CD4-positive, alpha-beta T cell (primary cell): ENCODE measurements at regions not wholly inside any gene's neighbourhood (a gene's known extent, or its start where the extent isn't known, plus 50 kb on each side); places are given as distances from the start of the nearest gene placed in this dataset.

ENCODE experiments used
- ATAC-seq: fragments of 200-7000 bp; cut with Tn5 transposase; one replicate; pipeline ENCODE4 v1.10.0; 2022; ENCODE audit warnings: mild to moderate bottlenecking; ENCODE audit not compliant: poor library complexity
- CTCF ChIA-PET: fragments of 350-600 bp; sonication (Branson Sonifier 250); formaldehyde crosslinking; loops from one replicate; lab custom pipeline; 2021; ENCODE audit warnings: antibody characterized with exemption, inconsistent platforms; lab: Charles Lee
- POLR2A ChIA-PET: fragments of 350-600 bp; sonication (Branson Sonifier 250); formaldehyde crosslinking; loops from one replicate; lab custom pipeline; 2021; ENCODE audit warnings: antibody characterized with exemption, inconsistent platforms; lab: Charles Lee
- DNase-seq, 14 experiments: peaks; one replicate each; pipeline ENCODE4 v3.0.0-alpha.2; 2013 to 2020; ENCODE audit warnings: mixed read lengths in 2 of 14
- H3K27ac ChIP-seq, 2 donors: one replicate each; pipeline versions ENCODE4 v1.5.1 to v1.7.0; 2013; ENCODE audit warnings: low read length in 2 of 2, low read depth in 1 of 2, mild to moderate bottlenecking in 1 of 2
- H3K27me3 ChIP-seq, 2 experiments: 1 replicate in 1 of 2; 2 replicates in 1 of 2; pipeline versions ENCODE4 v1.6.1 to v1.7.0; 2013; ENCODE audit warnings: low read length in 2 of 2, control low read depth in 1 of 2, mild to moderate bottlenecking in 1 of 2, moderate library complexity in 1 of 2; ENCODE audit not compliant: insufficient read depth in 2 of 2, control insufficient read depth in 1 of 2
- H3K36me3 ChIP-seq: one replicate; pipeline ENCODE4 v1.6.1; 2013; ENCODE audit warnings: low read length, control low read depth; ENCODE audit not compliant: insufficient read depth
- H3K4me1 ChIP-seq: one replicate; pipeline ENCODE4 v1.6.1; 2013; ENCODE audit warnings: low read length, control low read depth; ENCODE audit not compliant: insufficient read depth
- H3K4me3 ChIP-seq: one replicate; pipeline ENCODE4 v1.5.1; 2013; ENCODE audit warnings: mild to moderate bottlenecking, low read length, moderate library complexity
- H3K9me3 ChIP-seq, 2 experiments: 1 replicate in 1 of 2; 2 replicates in 1 of 2; pipeline versions ENCODE4 v1.6.1 to v1.7.0; 2013; ENCODE audit warnings: low read length in 2 of 2, mild to moderate bottlenecking in 2 of 2, control low read depth in 1 of 2, moderate library complexity in 1 of 2; ENCODE audit not compliant: control insufficient read depth in 1 of 2, insufficient read depth in 1 of 2
- H3K27ac Mint-ChIP-seq: one replicate; pipeline ENCODE4 v1.8.0; 2020; ENCODE audit warnings: mixed read lengths
- H3K27me3 Mint-ChIP-seq: one replicate; pipeline ENCODE4 v1.8.0; 2021; ENCODE audit warnings: mixed read lengths
- H3K36me3 Mint-ChIP-seq: one replicate; pipeline ENCODE4 v1.8.0; 2021; ENCODE audit warnings: low read depth, mixed read lengths
- H3K4me1 Mint-ChIP-seq: one replicate; pipeline ENCODE4 v1.8.0; 2021; ENCODE audit warnings: low read depth, mixed read lengths
- H3K4me3 Mint-ChIP-seq: one replicate; pipeline ENCODE4 v1.8.0; 2020; ENCODE audit warnings: mild to moderate bottlenecking, mixed read lengths
- H3K9me3 Mint-ChIP-seq: one replicate; pipeline ENCODE4 v1.8.0; 2020; ENCODE audit warnings: mixed read lengths
- CTCF ChIP-seq: fragments of 200-600 bp; IDR thresholded peaks from one replicate; pipeline ENCODE4 v1.8.0; 2022; ENCODE audit warnings: antibody characterized with exemption, mild to moderate bottlenecking
- intact Hi-C, 2 experiments: fragments of 100-400 bp; cut with DNase I in 1 of 2; cut with micrococcal nuclease in 1 of 2; formaldehyde crosslinking; loops; one replicate each; pipeline versions ENCODE4 v1.15.1 to v1.9.0; 2023 to 2025; cut with DNase I, micrococcal nuclease

DNA sequence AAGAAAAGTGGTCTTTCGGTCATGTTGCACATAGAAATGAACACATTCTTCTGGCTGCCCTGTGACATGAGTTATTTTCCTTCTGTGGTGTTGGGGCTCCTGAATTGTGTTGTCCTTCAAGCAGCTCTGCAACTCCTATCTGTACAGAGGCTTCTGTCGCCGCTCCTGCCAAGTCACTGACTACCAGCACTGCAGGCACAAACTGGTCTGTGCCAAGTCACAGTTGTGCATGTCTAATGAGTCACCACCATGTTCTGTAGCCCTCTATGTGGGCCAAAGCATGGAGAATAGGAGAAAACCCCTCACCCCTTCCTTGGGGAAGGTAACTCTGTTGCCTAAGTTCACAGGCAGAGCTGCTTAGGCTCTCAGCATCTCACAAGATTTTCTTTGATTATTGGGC lies 283.3 kb downstream of the RPL10L start:
- Histone ChIP-seq H3K27ac (no peak overlapping the region), H3K9me3 (no peaks in the 10 kb centered on the region), H3K4me1 (no peaks in the 10 kb centered on the region), H3K27me3 (no peaks in the 10 kb centered on the region), H3K36me3 (no peaks in the 10 kb centered on the region), H3K4me3 (no peak overlapping the region)
- Mint-ChIP-seq H3K9me3 (peaks cover 14% of the 10 kb centered on the region), H3K4me1 (no peaks in the 10 kb centered on the region), H3K27me3 (no peaks in the 10 kb centered on the region), H3K27ac (no peak overlapping the region), H3K36me3 (no peaks in the 10 kb centered on the region), H3K4me3 (no peak overlapping the region)
- DNase-seq, result no peak
- TF ChIP-seq CTCF, result no peak
- intact Hi-C loops, result no loop called here
- ChIA-PET POLR2A (no interaction called here), CTCF (no interaction called here)
- no peak for ATAC-seq

DNA sequence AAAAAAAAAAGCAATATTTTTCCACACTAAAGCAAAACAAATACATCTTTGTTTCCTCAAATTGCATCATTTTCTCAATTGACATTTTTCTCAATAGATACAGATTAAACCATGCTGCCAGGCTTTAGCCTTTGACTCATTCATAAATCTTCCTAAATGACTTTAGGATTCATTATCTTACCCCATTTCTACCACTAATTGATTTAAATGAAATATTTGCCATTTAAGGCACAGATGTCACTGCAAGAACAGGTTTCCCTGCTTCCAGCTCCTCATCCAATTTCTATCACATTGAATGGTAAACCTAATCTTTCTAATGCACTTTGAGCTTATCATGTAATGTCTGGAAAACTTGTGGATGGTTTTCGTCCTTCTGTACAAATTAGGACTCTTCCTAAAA lies 298.7 kb downstream of the RPL10L start:
- Mint-ChIP-seq H3K9me3 (peaks cover 12% of the 10 kb centered on the region), H3K27ac (no peak overlapping the region), H3K4me1 (no peaks in the 10 kb centered on the region), H3K4me3 (no peak overlapping the region), H3K27me3 (no peaks in the 10 kb centered on the region), H3K36me3 (no peaks in the 10 kb centered on the region)
- Histone ChIP-seq H3K27me3 (no peaks in the 10 kb centered on the region), H3K4me1 (no peaks in the 10 kb centered on the region), H3K36me3 (no peaks in the 10 kb centered on the region), H3K27ac (no peak overlapping the region), H3K9me3 (no peaks in the 10 kb centered on the region), H3K4me3 (no peak overlapping the region)
- ChIA-PET CTCF (no interaction called here), POLR2A (no interaction called here)
- intact Hi-C loops, result no loop called here
- no peak for DNase-seq
- ATAC-seq, result no peak
- TF ChIP-seq CTCF, result no peak

- CTCF ChIA-PET, result no interaction called here
- Histone ChIP-seq H3K27ac (no peak overlapping the region), H3K27me3 (no peaks in the 10 kb centered on the region), H3K9me3 (peaks cover 0 to 3% of the 10 kb centered on the region in 2 experiments), H3K36me3 (no peaks in the 10 kb centered on the region), H3K4me3 (no peak overlapping the region), H3K4me1 (no peaks in the 10 kb centered on the region)
- no peak for TF ChIP-seq CTCF
- Mint-ChIP-seq H3K9me3 (peaks cover 10% of the 10 kb centered on the region), H3K4me1 (no peaks in the 10 kb centered on the region), H3K36me3 (no peaks in the 10 kb centered on the region), H3K4me3 (no peak overlapping the region), H3K27ac (no peak overlapping the region), H3K27me3 (no peaks in the 10 kb centered on the region)
- POLR2A ChIA-PET, result no interaction called here
- ATAC-seq (no peak), DNase-seq (no peak)
- intact Hi-C loops, result no loop called here
Observed at GRCh38 chr14:46344327-46344937, 307.1 kb downstream of the RPL10L start.
